Astrocyte (in vitro differentiated cells and primary cell): ENCODE measurements at regions not wholly inside any gene's neighbourhood (a gene's known extent, or its start where the extent isn't known, plus 50 kb on each side); places are given as distances from the start of the nearest gene placed in this dataset.

Experiments
- CTCF ChIP-seq: IDR thresholded peaks from 2 replicates; pipeline ENCODE4 v1.5.1; 2011; ENCODE audit warnings: low read depth, mild to moderate bottlenecking, inconsistent platforms, low read length, moderate library complexity; ENCODE audit not compliant: insufficient read depth
- EZH2 ChIP-seq: IDR thresholded peaks from 2 replicates; pipeline ENCODE4 v1.6.1; 2012; ENCODE audit warnings: mild to moderate bottlenecking, low read length, inconsistent platforms; ENCODE audit not compliant: insufficient read depth

DNA sequence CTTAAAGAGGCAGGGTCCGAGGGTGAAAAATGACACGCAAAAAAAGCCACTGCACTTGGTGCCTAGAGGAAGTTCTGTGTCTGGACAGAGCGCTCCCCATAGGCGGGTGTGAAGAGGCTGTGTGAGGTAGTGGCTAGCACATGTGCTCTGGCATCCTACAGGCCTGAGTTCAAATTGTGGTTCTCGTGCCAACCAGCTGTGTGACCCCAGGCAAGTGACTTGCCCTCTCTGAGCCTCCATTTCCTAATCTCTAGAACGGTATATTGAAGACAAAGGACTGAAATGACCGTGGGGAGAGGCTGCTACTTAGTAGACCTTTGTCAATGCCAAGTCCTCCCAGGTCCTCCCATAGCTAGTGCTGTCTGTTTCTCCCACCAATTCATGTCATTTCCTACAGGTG, 79.1 kb upstream of the MYL10 start:
- no peak for TF ChIP-seq CTCF
- no peak for TF ChIP-seq EZH2
